HG03354 (cell line): ENCODE measurements at regions not wholly inside any gene's neighbourhood (a gene's known extent, or its start where the extent isn't known, plus 50 kb on each side); places are given as distances from the start of the nearest gene placed in this dataset.
"Not testable (repeated sequence)": the region's sequence is repeated elsewhere in the genome, so short reads cannot be mapped to it uniquely, and the experiment has no call there.

ENCODE experiments used
- ATAC-seq: cut with Tn5 transposase; IDR thresholded peaks from one replicate; pipeline ENCODE4 v1.9.1; 2021; ENCODE audit warnings: mild to moderate bottlenecking; ENCODE audit not compliant: unreplicated experiment, poor library complexity, severe bottlenecking

DNA sequence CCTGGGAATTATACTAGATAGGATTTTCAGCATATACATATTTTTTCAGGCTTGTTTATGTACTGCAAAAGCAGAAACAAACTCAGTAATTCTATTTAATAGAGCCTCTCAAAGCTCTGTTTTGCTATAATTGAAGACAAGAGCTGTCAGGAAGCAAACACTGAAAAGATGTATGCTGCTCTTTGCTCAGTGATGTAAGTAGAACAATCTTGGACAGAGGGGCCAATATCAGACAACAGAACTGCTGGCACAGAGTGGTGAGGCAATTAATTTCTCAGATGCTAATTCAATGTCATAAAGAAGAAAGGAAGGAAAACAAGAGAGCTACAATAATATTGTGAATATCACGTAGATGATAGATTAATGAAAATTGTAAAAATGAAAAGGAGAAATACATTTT lies 663.3 kb upstream of the ADGRB3 start:
- ATAC-seq: no peak

DNA sequence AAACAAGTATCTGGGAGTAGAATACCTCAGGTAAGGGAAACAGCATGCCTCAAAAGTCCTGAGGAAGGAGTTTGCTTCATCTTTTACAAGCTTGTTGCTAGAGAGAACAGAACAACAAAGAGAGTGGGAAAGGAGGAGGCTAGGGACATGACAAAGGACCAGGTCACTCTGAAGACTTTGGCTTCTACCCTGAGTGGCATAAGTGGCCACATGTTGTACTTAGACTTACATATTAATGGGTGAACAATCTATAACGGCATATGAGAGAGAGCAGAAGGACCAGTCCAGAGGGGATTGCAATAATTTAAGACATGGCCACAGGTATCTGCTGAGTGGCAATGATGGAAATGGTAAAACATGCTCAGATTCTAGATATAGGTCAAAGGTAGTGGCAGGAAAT lies 668.3 kb upstream of the ADGRB3 start:
- ATAC-seq: no peak

DNA sequence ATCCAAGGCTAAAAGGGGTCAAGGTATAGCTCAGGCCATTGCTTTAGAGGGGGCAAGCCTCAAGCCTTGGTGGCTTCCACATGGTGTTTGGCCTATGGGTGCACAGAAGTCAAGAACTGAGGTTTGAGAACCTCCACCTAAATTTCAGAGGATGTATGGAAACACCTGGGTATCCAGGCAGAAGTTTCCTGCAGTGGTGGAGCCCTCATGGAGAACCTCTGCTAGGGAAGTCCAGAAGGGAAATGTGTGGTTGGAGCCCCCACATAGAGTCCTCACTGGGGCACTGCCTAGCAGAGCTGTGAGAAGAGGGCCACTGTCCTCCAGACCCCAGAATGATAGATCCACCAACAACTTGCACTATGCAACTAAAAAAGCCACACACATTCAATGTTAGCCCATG lies 678.7 kb upstream of the ADGRB3 start:
- ATAC-seq: no peak

DNA sequence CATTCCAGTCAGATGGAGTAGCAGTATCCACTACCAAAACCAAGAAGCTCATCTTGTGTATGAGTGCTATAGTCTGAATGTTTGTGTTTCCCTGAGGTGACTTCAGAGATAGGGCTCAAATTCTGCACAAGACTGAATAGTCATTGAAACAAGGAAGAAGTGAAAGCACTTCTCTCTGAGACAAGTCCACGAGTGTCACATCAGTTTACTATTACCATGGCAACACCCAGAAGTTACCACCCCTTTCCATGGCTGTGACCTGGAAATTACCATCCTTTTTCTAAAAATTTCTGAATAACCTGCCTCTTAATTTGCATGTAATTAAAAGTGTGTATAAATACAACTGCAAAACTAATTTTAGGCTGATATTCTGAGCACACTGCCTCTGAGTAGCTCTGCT lies 682.1 kb upstream of the ADGRB3 start:
- no peak for ATAC-seq

DNA sequence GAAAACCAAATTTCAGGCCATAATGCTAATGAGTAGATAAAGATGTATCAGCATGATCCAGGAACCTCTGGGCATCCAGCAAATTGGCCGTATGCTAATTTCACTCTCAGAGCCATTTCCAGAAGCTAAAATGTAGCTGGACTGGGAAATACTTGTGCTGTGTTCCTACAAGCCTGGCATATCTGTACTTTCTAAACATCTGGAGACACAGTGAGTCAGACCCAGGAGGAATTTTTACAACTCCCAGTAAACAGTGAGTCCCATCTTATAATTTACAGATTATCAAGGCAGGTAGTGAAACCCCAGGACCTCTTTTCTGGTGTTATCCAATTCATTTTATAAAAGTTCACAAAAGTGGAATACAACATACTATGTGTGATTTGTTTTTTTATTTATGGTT lies 683.0 kb upstream of the ADGRB3 start:
- ATAC-seq: no peak

DNA sequence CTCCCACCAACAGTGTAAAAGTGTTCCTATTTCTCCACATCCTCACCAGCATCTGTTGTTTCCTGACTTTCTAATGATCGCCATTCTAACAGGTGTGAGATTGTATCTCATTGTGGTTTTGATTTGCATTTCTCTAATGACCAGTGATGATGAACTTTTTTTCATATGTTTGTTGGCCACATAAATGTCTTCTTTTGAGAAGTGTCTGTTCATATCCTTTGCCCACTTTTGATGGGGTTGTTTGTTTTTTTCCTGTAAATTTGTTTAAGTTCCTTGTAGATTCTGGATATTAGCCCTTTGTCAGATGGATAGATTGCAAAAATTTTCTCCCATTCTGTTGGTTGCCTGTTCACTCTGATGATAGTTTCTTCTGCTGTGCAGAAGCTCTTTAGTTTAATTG lies 687.3 kb upstream of the ADGRB3 start:
- ATAC-seq: not testable (repeated sequence)

GRCh38 chr6:67935976-67936477 lies 699.1 kb upstream of the ADGRB3 start:
- ATAC-seq: no peak

- ATAC-seq: no peak
These were observed 701.8 kb upstream of the ADGRB3 start for GRCh38 chr6:67933278-67933677.

DNA sequence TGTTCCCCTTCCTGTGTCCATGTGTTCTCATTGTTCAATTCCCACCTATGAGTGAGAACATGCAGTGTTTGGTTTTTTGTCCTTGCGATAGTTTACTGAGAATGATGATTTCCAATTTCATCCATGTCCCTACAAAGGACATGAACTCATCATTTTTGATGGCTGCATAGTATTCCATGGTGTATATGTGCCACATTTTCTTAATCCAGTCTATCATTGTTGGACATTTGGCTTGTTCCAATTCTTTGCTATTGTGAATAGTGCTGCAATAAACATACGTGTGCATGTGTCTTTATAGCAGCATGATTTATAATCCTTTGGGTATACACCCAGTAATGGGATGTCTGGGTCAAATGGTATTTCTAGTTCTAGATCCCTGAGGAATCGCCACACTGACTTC lies 712.5 kb upstream of the ADGRB3 start:
- not testable (repeated sequence) for ATAC-seq

GRCh38 chr6:67920040-67920439 lies 715.0 kb upstream of the ADGRB3 start:
- not testable (repeated sequence) for ATAC-seq

DNA sequence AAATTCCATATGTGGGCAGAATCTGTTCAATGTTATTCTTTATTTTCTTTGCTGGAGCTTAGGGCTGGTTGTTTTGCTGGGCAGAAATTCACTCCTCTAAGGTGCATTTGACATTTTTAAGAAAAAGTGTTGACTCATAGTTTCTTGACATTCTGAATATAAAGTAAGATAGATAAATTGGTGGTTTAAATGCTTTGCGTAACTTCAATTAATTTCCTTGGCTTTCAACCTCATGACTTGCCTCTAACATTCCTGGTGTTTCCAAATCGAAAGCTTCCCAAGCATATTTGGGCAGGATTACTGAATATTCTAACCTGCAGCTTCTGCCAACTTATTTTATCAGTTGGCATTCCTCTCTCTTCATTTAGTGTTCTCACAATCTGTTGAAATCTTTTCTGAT lies 718.7 kb upstream of the ADGRB3 start:
- no peak for ATAC-seq

- no peak for ATAC-seq
These were observed 720.7 kb upstream of the ADGRB3 start for GRCh38 chr6:67914419-67914818.

GRCh38 chr6:67909354-67909753 lies 725.7 kb upstream of the ADGRB3 start:
- no peak for ATAC-seq

DNA sequence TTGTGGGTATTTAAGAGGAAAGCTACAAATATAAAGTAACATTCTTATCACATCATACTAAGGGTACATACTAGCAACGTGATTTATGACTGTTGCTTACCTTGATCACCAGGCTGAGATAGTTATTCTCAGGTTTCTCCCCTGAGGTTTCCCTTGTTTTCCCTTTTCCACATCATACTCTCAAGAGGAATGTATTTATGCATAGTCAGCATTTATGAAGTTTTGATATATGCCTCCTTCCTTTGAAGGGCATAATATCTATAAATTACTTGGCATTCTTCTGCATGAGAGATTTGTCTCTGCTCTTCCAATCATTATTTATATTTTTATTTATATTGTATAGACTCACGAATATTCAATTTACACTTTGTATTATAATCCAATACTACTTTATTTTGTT lies 726.7 kb upstream of the ADGRB3 start:
- no peak for ATAC-seq

GRCh38 chr6:67904735-67905134 lies 730.3 kb upstream of the ADGRB3 start:
- ATAC-seq: not testable (repeated sequence)

GRCh38 chr6:67898875-67899274 lies 736.2 kb upstream of the ADGRB3 start:
- ATAC-seq: no peak

DNA sequence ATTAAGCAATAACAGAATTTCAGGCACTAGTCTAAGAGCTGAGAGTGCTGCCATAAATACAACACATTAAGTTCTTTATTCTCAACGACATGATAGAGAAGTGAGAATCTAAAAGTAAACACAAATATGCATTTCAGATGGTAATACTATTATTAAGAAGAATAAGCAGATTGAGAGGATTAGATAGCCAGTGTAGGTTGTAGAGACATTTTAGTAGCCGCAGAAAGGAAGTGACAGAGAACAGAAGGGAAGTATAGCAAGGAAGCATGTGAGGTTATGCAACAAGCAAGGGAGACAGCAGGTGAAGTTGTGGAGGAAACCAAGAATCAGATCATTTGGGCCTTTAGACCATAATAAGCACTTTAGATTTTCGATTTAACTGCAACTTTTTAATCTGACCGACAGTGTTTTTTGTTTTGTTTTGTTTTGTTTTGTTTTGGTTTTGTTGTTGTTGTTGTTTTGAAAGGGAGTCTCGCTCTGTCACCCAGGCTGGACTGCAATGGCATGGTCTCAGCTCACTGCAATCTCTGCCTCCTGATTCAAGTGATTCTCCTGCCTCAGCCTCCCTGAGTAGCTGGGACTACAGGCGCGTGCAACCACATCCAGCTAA lies 737.0 kb upstream of the ADGRB3 start:
- ATAC-seq: no peak

GRCh38 chr6:67896476-67896875 lies 738.6 kb upstream of the ADGRB3 start:
- ATAC-seq: no peak

GRCh38 chr6:67889682-67889995 lies 745.4 kb upstream of the ADGRB3 start:
- no peak for ATAC-seq

DNA sequence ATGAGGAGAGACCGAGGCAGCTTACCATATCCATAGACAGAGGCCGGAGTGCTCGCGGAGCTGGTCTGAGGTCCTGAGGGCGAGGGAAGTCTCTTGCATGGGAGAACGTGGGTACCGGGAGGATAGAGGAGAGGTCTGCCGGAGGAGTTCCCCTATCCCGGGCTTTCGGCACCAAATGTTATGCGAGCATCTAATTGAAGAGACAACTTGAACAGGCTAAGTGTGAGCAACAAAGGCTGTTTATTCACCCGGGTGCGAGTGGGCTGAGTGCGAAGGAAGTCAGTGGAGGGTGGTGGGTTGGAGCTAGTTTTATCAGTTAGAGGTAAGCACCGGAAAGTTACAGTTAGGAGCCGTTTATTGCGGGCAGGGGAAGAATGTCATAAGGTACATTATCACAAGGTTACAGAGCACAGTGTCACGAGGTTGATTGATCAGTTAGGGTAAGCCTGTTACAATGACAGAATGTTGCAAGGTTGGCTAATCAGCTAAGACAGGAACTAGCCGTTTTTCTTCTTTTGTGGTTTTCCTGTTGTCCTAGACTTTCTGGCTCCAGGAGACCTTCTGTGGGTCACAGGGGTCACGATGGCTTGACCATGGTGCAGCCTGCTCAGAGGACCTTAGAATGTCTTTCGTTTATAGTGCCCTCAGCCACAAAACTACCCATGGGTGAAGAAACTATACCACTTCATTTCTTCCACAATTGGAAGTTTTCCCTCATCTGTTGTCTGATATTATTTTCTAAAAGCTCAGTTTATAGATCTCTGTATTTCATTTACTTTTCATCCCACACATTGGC lies 746.0 kb upstream of the ADGRB3 start:
- no peak for ATAC-seq

DNA sequence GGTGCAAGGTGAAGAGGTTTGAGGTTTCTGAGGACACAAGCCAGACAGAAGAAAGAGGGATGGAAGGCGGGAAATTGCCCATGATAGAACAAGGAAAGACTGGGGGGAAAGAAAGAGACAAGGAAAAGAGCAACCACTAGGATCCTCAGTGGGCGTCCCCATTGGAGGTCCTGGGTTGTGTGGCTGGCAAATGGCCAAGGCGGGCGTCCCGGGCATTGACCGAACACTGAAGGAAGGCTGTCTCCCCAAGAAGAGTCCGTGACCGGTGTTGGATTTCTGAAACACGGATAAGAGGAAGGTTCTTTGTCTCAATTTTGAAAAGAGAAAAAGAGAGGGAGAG lies 746.6 kb upstream of the ADGRB3 start:
- no peak for ATAC-seq
